ENCODE measurements at regions not wholly inside any gene's neighbourhood (a gene's known extent, or its start where the extent isn't known, plus 50 kb on each side); places are given as distances from the start of the nearest gene placed in this dataset.
A peak's percentile ranks its signal among the peaks of the same experiment; 100 is the strongest.

DNA sequence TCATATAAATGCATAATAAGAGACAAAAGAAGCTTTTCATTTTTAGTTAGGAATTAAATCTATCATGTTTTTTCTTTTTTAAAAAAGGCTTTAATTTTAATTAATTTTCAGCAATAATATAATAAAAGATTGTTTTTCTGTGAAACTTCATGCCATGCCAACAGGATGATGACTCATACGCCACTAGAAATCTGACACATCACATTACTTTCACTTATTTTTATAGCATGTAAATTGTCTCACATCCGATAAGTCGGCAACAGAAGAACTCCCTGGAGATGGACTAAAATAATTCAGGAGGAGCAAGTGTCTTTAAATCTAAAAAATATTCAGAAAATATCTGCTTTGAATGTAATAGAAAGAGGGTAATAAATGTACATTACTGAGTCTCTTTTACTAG is 1024.2 kb upstream of the ACVR2A start:
- DNase-seq (ENCODE audit: low read depth, low spot score), result no peak

DNA sequence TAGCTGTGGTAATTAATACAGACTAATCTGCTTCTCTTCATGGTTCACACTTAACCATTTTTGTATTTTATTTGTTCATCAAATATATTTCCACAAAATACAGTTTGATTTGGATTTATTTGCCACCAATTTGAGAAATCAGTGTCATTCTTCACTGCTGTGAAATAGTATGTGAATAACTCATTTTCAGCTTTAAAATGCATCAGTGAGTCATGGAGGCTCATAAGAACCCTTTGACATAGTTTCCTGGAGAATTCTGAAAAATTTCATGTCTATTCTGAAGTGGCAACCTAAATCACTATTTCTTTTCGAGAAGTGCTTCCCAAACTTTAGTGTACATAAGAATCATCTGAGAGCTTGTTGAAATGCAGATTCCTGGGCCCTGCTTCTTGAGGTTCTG is 1026.7 kb upstream of the ACVR2A start:
- DNase-seq (ENCODE audit: low read depth, low spot score), result no peak

DNA sequence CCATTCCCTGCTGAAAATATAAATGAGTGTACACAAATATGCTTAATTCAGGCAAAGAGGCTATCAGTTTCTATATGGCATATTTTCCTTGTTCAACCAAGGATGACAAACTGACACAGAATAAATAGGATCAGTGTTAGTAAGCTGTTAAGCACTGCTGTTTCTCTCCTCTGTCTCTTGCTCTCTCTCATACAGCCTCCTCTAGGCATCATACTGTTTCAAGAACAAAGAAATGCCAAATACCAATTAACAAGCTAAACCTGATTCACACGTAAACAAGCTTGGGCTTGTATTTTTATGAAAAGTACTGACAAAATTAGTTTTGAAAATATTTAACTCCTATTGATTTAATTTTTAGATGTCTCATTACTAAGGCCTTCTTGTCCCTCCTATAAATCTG is 1027.2 kb upstream of the ACVR2A start:
- DNase-seq (ENCODE audit: low read depth, low spot score), result no peak

- DNase-seq (ENCODE audit: low read depth, low spot score), result no peak
Measured at GRCh38 chr2:146814971-146815370, 1029.9 kb upstream of the ACVR2A start.

- no peak for DNase-seq (ENCODE audit: low read depth, low spot score)
Measured at GRCh38 chr2:146807568-146808168, 1037.2 kb upstream of the ACVR2A start.

DNA sequence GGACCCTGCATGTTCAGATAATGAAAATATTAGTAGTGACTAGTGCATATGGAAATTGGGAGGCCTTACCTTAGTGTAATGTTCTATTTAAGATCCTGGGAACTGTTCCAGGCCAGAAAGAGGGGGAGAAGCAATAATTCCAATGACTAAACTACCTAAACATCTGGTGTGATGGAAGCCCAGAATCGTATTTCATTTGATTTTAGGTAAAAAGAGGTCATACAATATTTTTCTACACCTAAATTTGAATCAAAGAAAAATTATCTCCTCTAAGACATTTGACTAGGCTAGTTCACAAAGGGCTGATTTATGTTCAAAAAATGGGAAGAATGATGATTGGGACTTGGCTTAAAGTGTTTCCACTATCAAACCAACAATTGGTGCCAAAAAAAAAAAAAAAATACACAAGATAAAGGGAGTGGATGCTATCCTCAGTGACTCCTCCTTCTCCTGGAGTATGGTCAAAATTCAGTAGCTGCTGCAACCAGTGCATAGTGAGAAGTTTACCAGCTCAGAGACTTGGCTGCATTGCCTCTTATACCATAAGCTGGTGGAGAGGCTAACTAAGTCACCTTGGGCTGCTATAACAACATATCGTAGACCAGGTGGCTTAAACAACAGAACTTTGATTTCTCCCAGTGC is 1038.3 kb upstream of the ACVR2A start:
- DNase-seq (ENCODE audit: low read depth, low spot score), result no peak

DNA sequence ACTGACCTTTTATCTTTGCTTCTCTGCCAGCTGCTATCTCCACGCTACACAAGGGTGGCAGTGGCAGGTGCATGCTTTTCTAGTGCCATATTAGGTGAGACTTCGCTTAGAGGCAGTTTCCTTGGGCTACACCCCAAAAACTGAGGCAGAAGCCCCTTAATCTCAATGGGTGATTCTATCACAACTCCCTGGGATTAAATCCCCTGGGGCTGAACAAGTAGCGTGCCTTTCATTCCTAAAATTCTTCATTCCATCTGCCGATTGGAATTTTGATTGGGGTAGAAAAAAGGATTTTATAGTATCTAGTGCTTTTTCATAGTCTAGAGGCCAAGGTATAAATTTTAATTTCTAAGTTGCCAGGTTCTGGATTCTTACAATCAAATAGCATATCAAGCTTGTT is 1040.5 kb upstream of the ACVR2A start:
- DNase-seq (ENCODE audit: low read depth, low spot score), result no peak

DNA sequence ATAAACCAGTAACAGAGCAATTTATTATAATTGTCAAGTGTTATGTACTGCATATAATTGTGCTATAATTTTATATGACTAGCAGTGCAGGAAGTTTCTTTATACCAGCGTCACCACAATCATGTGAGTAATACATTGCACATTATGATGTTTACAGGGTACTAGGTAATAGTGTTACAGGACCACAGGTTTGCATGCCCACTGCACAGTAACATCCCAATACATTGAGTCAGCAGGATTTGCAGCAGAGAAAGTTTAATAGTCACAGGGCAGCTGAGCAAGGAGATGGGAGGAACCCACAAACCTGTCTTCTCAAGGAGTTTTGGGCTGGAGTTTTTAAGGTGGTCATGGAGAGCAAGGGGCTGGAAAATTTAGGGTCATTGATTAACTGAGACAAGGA is 1042.9 kb upstream of the ACVR2A start:
- DNase-seq (ENCODE audit: low read depth, low spot score), result no peak

- no peak for DNase-seq (ENCODE audit: low read depth, low spot score)
Measured at GRCh38 chr2:146786396-146786795, 1058.4 kb upstream of the ACVR2A start.

DNA sequence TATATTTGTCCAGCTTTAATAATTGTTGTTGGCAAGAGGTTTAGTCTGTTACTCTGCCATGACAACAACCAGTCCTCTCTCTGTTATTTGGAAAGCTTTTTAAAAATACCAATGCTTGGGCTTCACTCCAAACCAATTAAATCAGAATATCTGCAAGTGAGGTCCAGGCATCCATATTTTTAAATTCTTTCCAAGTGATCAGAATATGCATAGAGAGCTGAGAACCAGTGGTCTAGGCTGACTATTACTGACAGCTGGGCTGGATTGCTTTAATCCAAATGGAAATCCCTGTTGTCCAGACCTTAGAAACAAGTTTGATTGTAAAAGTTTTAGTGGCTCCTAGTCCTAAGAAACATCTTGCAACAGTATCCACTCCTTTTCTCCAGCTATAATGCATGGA is 1059.7 kb upstream of the ACVR2A start:
- no peak for DNase-seq (ENCODE audit: low read depth, low spot score)

DNA sequence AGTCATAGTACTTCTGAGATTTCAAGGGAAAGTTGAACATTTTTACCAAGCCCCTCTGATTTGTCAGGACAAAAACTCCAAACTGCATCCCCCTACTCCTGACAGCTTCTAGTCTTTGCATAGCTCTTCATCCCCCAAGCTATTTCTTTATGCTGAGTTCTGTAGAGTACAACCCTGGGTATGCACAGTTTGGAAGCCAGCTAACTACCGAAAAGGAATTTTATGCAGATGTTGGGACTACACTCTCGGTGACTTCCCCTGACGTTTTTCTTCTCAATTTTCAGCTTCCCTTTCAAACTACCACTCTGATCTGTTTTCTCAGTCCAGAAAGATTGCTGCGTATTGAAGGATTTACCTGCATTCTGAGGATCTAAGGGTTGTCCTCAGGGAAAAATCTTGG is 1060.2 kb upstream of the ACVR2A start:
- no peak for DNase-seq (ENCODE audit: low read depth, low spot score)

DNA sequence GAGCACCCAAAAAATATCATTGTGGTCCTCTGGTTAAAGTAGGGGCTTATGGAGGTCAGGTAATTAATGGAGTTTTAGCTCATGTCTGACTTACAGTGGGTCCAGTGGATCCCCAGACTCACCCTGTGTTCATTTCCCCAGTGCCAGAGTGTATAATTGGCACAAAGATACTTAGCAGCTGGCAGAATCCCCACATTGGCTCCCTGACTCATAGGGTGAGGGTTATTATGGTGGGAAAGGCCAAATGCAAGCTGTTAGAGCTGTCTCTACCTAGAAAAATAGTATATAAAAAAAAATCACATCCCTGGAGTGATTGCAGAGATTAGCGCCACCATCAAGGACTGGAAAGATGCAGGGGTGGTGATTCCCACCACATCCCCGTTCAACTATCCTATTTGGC is 1067.6 kb upstream of the ACVR2A start:
- DNase-seq (ENCODE audit: low read depth, low spot score), result no peak

GRCh38 chr2:146776596-146776995 is 1068.2 kb upstream of the ACVR2A start:
- DNase-seq (ENCODE audit: low read depth, low spot score), result no peak

- DNase-seq (ENCODE audit: low read depth, low spot score), result no peak
Measured at GRCh38 chr2:146771531-146771930, 1073.3 kb upstream of the ACVR2A start.

- DNase-seq (ENCODE audit: low read depth, low spot score), result no peak
Measured at GRCh38 chr2:146764301-146764700, 1080.5 kb upstream of the ACVR2A start.

GRCh38 chr2:146762786-146763185 is 1082.0 kb upstream of the ACVR2A start:
- DNase-seq (ENCODE audit: low read depth, low spot score), result no peak

GRCh38 chr2:146754606-146755005 is 1090.2 kb upstream of the ACVR2A start:
- no peak for DNase-seq (ENCODE audit: low read depth, low spot score)

DNA sequence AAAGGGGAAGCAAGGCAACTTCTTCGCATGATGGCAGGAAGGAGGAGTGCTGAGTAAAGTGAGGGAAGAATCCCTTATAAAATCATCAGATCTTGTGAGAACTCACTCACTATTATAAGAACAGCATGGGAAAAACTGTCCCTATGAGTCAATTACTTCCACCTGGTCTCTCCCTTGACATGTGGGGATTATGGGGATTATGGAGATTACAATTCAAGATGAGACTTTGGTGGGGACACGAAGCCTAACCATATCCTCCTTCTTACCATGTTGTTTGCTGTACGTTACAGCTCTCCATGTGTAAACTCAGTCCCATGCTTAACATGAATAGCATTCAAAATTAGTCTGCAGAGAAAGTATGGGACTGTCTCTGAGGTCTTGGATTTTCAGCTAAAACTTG is 1096.8 kb upstream of the ACVR2A start:
- no peak for DNase-seq (ENCODE audit: low read depth, low spot score)

GRCh38 chr2:146741260-146741659 is 1103.6 kb upstream of the ACVR2A start:
- no peak for DNase-seq (ENCODE audit: low read depth, low spot score)

DNA sequence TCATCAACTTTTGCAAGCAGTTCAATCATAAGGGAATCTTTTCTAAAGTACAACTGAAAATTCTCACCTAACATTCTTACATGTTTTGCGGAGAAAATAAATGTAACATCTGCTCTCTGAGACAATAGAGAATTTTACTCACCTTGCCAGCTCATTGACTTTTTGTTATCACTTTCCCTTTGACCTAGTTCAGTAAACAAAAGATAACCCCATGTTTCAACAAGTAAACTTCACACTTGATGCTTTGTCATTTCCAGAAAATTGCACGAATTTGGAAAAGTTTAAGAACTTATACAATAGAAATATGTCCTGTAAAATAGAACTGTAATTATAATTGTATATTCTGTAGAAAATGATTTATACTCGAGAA is 1110.0 kb upstream of the ACVR2A start:
- no peak for DNase-seq (ENCODE audit: low read depth, low spot score)

DNA sequence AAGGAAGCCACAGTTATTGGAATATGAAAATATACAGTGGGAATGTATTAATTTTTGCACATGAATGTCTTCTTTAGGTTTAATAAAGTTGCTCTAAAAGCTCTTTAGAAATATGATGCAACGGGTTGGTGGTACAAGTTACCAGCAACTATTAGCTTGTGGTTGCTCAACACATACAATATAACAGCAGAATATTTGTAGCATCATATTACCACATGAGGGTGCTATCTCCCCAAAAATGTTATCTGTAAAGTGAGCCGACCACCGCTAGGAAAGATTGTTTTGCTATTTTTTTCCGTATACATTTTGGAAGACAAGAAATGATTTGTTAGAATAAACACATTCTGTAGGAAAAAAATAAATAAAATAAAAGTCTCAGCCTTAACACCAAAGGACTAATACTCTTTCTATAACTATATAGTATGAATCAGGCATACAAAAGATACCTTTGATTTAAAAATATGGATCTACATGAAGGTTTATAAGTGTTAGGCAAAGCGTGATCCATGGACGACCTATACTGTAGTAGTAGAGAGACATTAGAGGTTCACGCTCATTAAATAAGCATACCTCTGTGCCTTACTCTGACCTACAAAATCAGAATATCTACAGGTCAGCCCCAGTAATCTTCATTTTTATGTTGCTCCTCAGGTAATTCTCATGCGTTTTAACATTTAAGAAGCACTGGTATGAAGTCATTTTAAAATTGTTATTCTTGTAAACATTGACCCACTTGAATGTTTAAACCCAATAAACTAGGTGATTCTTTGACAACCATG is 1110.6 kb upstream of the ACVR2A start:
- DNase-seq (ENCODE audit: low read depth, low spot score), result peak; percentile 9

- no peak for DNase-seq (ENCODE audit: low read depth, low spot score)
Measured at GRCh38 chr2:146730882-146731281, 1113.9 kb upstream of the ACVR2A start.

GRCh38 chr2:146721486-146721885 is 1123.3 kb upstream of the ACVR2A start:
- no peak for DNase-seq (ENCODE audit: low read depth, low spot score)
